Small intestine (tissue), 7 donors: ENCODE measurements at regions not wholly inside any gene's neighbourhood (a gene's known extent, or its start where the extent isn't known, plus 50 kb on each side); places are given as distances from the start of the nearest gene placed in this dataset.

Source experiments
- DNase-seq, 2 donors: peaks; one replicate each; pipeline versions ENCODE4 v3.0.0 to v3.0.0-alpha.2; 2013
- FAIRE-seq: peaks from 2 replicates; lab custom pipeline; 2012; peaks lifted over from hg19 to GRCh38; lab: Jason Lieb, UNC
- H3K27ac ChIP-seq, 3 donors: one replicate each; pipeline ENCODE4 v1.5.1; 2013; ENCODE audit warnings: low read length in 2 of 3, mild to moderate bottlenecking in 2 of 3, control low read depth in 1 of 3, inconsistent platforms in 1 of 3, low read depth in 1 of 3, moderate library complexity in 1 of 3
- H3K27me3 ChIP-seq, 3 donors: one replicate each; pipeline ENCODE4 v1.6.1; 2013; ENCODE audit warnings: low read length in 3 of 3, inconsistent platforms in 1 of 3; ENCODE audit not compliant: control insufficient read depth in 3 of 3, insufficient read depth in 3 of 3
- H3K36me3 ChIP-seq, 3 donors: one replicate each; pipeline ENCODE4 v1.6.1; 2013; ENCODE audit warnings: low read length in 3 of 3, inconsistent platforms in 1 of 3, low read depth in 1 of 3, mild to moderate bottlenecking in 1 of 3, moderate library complexity in 1 of 3; ENCODE audit not compliant: control insufficient read depth in 3 of 3, insufficient read depth in 2 of 3
- H3K4me1 ChIP-seq, 3 donors: one replicate each; pipeline ENCODE4 v1.6.1; 2013; ENCODE audit warnings: low read length in 2 of 3, inconsistent platforms in 1 of 3, low read depth in 1 of 3, mild to moderate bottlenecking in 1 of 3, moderate library complexity in 1 of 3; ENCODE audit not compliant: control insufficient read depth in 3 of 3, insufficient read depth in 2 of 3
- H3K4me3 ChIP-seq, 3 donors: one replicate each; pipeline ENCODE4 v1.5.1; 2013; ENCODE audit warnings: low read length in 3 of 3, control low read depth in 1 of 3, inconsistent platforms in 1 of 3, low read depth in 1 of 3, mild to moderate bottlenecking in 1 of 3, moderate library complexity in 1 of 3
- H3K9me3 ChIP-seq, 2 donors: one replicate each; pipeline ENCODE4 v1.6.1; 2013; ENCODE audit warnings: low read depth in 1 of 2, low read length in 1 of 2; ENCODE audit not compliant: control insufficient read depth in 2 of 2, insufficient read depth in 1 of 2
- WGBS, 3 donors: extraction: QIAGEN DNeasy Blood & Tissue Kit; methylation state at CpG; one replicate each; pipeline ENCODE4 v1.1.7; 2013; 5-methylcytosine and 5-hydroxymethylcytosine counted together
- donor health status: healthy with polysubstance abuse.
- donor health status: control.
- donor health status: control.
- donor health status: Bipolar disorder and iron deficiency.
- donor health status: healthy.

DNA sequence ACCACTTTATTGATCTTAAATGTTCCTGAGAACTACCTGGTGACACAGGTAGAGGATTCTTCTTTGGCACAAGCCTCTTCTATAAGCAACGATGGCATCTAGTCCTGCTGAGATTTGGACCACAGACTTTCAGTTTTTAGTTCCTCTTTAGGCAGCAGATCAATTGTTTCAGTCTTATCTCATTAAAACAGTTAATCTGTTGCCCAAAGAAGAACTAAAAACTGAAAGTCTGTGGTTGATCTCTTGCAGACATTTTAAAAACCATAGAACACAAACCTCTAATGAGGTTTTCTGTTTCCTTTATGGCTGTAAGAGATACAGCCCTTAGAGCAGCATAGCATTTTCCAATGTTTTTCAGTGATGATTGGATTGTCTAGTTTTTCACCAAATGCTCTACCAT, 480.9 kb downstream of the MTRR start:
- no peak for DNase-seq
- H3K36me3 ChIP-seq: no peaks in the 10 kb centered on the region
- H3K4me3 ChIP-seq: no peak overlapping the region
- FAIRE-seq: no peak
- no peaks in the 10 kb centered on the region for H3K27me3 ChIP-seq
- no peaks in the 10 kb centered on the region for H3K4me1 ChIP-seq
- no peaks in the 10 kb centered on the region for H3K9me3 ChIP-seq
- no peak overlapping the region for H3K27ac ChIP-seq
- WGBS, 3 donors: 45 to 59% (median 58%) methylated on average over 1 of the region's 1 CpG

DNA sequence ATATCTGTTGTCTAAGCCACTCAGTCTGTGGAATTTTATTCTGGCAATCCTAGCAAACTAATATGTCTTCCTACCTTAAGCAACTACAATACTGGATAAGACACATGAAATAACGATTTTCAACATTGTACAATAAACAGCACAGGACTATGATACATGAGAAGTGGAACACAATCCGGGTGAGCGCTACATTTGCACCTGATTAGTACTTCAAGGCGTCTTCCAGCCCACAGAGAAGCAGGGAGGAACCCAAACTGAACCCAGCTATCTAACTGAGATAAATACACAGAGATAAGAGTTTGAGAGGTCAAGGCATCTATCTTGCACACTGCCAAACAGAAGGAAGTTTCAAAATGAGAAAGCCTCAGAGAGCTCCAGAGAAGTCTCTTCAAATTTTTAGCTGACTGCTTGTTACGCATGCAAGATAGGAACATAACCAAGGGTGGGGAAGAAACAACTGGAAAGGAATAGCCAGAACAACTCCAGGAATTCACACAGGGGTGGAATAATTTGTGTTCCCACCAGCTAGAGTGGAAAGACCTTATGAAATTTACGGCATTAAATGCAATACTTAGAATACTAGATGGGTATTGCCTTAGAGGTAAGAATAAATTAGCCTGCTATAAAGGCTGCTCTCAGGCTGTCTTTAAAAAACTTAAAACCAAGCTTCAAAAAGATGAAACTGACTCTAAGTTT, 481.8 kb downstream of the MTRR start:
- DNase-seq: no peak
- Histone ChIP-seq H3K27ac (no peak overlapping the region), H3K9me3 (no peaks in the 10 kb centered on the region), H3K4me3 (no peak overlapping the region), H3K36me3 (no peaks in the 10 kb centered on the region), H3K27me3 (no peaks in the 10 kb centered on the region), H3K4me1 (no peaks in the 10 kb centered on the region)
- 60 to 66% (median 62%) methylated on average over 6 of the region's 6 CpGs for WGBS, 3 donors
- no peak for FAIRE-seq

DNA sequence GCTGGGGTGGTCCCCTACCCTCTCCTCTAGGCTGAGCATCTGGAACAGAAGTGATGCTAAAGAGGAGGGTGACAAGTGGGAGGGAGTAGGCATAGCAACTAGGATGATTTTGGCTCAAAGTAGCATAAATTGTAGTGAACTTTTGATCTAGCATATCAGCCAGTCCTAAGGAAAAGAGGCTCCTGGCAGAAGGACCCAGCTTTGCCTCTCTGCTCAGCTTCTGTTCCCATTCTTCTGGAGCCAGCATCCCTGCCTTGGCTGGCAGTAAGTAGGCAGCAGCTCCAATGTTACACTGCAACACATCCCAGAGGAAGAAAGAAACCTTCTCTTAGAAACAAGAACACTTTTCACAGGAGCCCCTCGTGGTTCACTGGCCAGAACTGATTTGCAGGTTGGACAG, 487.0 kb downstream of the MTRR start:
- Histone ChIP-seq H3K36me3 (no peaks in the 10 kb centered on the region), H3K27me3 (peaks cover 0 to 2% (median 0%) of the 10 kb centered on the region in 3 donors), H3K27ac (no peak overlapping the region), H3K4me1 (no peaks in the 10 kb centered on the region), H3K9me3 (no peaks in the 10 kb centered on the region), H3K4me3 (no peak overlapping the region)
- 0 to 34% (median 4%) methylated on average over 1 of the region's 1 CpG for WGBS, 3 donors
- DNase-seq (no peak), FAIRE-seq (no peak)

DNA sequence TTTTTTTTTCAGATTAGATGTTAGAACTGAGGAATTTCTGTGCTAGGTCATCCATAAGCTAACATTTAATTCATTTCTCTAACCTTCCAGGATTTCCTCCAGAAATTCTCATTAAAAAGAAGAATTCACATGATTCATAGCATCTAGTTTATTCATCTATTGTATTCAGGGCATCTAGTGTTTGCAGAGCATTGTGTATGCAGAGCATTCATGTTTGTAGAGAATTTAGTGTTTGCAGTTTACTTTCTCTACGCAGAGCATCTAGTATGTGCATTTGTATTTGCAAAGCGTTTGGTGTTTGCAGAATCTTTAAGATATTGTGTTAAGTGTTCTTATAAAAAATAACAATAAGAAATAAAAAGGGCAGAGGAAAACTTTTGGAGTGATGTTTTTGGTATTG, 491.1 kb downstream of the MTRR start:
- FAIRE-seq (no peak), DNase-seq (no peak)
- Histone ChIP-seq H3K4me1 (no peaks in the 10 kb centered on the region), H3K9me3 (no peaks in the 10 kb centered on the region), H3K27me3 (peaks cover 0 to 2% (median 0%) of the 10 kb centered on the region in 3 donors), H3K4me3 (no peak overlapping the region), H3K36me3 (no peaks in the 10 kb centered on the region), H3K27ac (no peak overlapping the region)
- WGBS, 3 donors: 30 to 42% (median 39%) methylated on average over 2 of the region's 2 CpGs

DNA sequence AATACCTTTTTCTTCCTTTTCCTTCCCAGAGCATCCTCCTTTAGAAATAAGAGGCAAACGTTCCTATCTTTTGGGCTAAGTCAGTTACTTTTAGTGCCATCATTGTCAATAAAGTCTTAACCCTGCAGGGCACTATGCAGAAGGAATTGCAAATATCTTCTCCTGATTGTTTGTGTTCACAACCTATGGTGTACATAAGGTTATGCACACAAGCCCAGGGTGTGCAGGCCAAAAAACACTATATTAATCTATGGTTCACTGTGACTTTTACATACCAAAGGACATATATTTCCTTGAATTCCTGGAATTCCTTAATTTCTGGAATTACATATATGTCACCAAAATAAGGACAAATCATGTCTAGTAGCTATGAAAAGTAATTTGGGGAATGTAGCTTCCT, 493.5 kb downstream of the MTRR start:
- Histone ChIP-seq H3K27me3 (peaks cover 0 to 2% (median 0%) of the 10 kb centered on the region in 3 donors), H3K4me1 (no peaks in the 10 kb centered on the region), H3K27ac (no peak overlapping the region), H3K36me3 (no peaks in the 10 kb centered on the region), H3K9me3 (no peaks in the 10 kb centered on the region), H3K4me3 (no peak overlapping the region)
- 24 to 58% (median 42%) methylated on average over 1 of the region's 1 CpG for WGBS, 3 donors
- FAIRE-seq (no peak), DNase-seq (no peak)

DNA sequence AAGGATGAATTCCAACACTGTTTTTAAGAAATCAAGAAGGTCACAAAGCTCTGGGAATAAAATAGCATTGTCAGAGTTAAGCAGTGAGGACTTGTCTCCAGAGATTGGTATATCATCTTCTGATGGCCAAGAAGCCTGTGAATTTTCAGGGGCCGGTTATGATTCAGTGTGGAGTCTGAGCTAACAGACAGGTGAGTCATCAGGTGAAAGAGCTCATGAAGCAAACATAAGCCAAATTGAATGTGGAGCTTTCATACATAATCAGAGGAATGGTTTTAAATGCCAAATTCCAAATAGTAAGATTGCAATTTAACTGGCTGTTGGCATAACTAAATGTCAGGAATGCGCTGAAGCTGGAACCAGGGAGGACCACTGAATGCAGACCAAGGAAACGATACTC, 494.2 kb downstream of the MTRR start:
- Histone ChIP-seq H3K9me3 (no peaks in the 10 kb centered on the region), H3K4me3 (no peak overlapping the region), H3K27ac (no peak overlapping the region), H3K4me1 (no peaks in the 10 kb centered on the region), H3K27me3 (peaks cover 0 to 2% (median 0%) of the 10 kb centered on the region in 3 donors), H3K36me3 (no peaks in the 10 kb centered on the region)
- FAIRE-seq (no peak), DNase-seq (no peak)
- WGBS, 3 donors: 72 to 86% (median 75%) methylated on average over 3 of the region's 3 CpGs

DNA sequence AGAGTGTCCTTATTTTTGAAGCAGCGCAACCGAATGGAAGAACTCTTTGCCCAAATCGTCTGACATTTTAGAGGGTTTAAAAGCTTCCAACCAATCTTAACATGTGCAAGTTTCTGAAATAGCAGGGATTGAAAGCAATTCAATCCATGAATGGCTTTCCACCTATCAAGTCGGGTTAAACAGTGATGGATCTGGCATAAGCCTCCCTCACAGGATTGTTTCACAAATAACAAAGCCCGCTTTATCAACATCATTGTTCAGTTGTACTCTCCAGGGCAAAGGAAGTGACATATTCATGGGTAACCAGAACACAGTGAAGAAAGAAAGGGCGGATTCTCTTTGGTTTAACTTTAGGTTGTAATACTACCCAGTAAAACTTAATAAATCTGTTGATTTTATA, 497.3 kb downstream of the MTRR start:
- WGBS, 3 donors: 52 to 63% (median 53%) methylated on average over 6 of the region's 6 CpGs
- Histone ChIP-seq H3K9me3 (no peaks in the 10 kb centered on the region), H3K27me3 (no peaks in the 10 kb centered on the region), H3K4me1 (no peaks in the 10 kb centered on the region), H3K4me3 (no peak overlapping the region), H3K27ac (no peak overlapping the region), H3K36me3 (no peaks in the 10 kb centered on the region)
- FAIRE-seq (no peak), DNase-seq (no peak)

DNA sequence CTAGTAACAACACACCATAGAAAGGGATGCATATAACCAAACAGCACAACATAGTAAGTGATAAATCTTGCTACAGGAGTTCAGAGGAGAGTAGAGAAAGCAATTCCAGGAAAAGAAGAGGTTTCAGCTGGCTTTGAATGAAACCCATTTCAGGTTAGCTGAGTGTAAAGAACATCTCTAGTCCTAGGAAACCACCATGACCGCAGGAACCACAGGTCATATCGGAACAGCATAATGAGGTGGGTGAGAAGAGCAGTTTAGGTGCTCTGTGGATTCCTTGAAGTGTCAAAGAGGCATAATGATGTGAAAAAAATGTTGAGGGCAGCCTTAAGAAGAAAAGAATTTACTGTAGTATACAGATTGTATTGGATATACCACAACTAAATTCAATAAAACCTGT, 507.5 kb downstream of the MTRR start:
- 44 to 79% (median 67%) methylated on average over 2 of the region's 2 CpGs for whole genome bisulfite sequencing, 3 donors
- no peak for DNase-seq
- Histone ChIP-seq H3K4me3 (no peak overlapping the region), H3K27me3 (no peaks in the 10 kb centered on the region), H3K4me1 (no peaks in the 10 kb centered on the region), H3K9me3 (no peaks in the 10 kb centered on the region), H3K27ac (no peak overlapping the region), H3K36me3 (no peaks in the 10 kb centered on the region)
- no peak for FAIRE-seq

DNA sequence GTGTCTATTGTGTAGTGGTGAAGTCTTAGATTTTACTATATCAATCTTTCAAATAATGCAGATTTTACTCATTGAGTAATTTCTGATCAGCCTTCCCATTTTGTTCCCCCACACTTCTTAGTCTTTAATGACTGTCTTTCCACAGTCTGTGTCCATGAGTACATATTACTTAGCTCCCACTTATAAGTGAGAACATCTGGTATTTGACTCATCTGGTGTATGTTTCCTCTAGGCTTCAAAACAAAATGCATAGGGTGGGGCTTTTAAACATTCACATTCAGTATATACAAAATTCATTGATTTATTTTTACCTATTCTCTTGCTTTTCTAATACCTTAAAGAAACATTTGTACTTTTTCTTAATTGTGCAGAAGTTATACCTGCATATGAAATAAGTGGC, 513.0 kb downstream of the MTRR start:
- Histone ChIP-seq H3K36me3 (no peaks in the 10 kb centered on the region), H3K27me3 (no peaks in the 10 kb centered on the region), H3K4me1 (no peaks in the 10 kb centered on the region), H3K9me3 (no peaks in the 10 kb centered on the region), H3K27ac (no peak overlapping the region), H3K4me3 (no peak overlapping the region)
- FAIRE-seq: no peak
- DNase-seq: no peak
